Psoas muscle (tissue), 7 donors: ENCODE measurements at regions not wholly inside any gene's neighbourhood (a gene's known extent, or its start where the extent isn't known, plus 50 kb on each side); places are given as distances from the start of the nearest gene placed in this dataset.

Source experiments
- ATAC-seq, 4 donors: fragments of 200-7000 bp; cut with Tn5 transposase; one replicate each; pipeline ENCODE4 v1.9.1; 2020; ENCODE audit warnings: moderate library complexity in 3 of 4, mild to moderate bottlenecking in 2 of 4
- DNase-seq, 2 donors: peaks; one replicate each; pipeline ENCODE4 v3.0.0-alpha.2; 2020
- H3K27ac ChIP-seq: fragments of 200-600 bp; one replicate; pipeline ENCODE4 v1.8.0; 2022
- H3K27me3 ChIP-seq, 3 donors: fragments of 200-600 bp in 1 of 3; one replicate each; pipeline versions ENCODE4 v1.6.1 to v1.8.0; 2013 to 2022; ENCODE audit warnings: low read length in 2 of 3, mild to moderate bottlenecking in 2 of 3, moderate library complexity in 1 of 3; ENCODE audit not compliant: insufficient read depth in 3 of 3
- H3K36me3 ChIP-seq, 2 donors: fragments of 200-600 bp in 1 of 2; one replicate each; pipeline versions ENCODE4 v1.6.1 to v1.8.0; 2013 to 2022; ENCODE audit warnings: low read depth in 1 of 2, mild to moderate bottlenecking in 1 of 2, moderate library complexity in 1 of 2; ENCODE audit not compliant: insufficient read depth in 1 of 2
- H3K4me1 ChIP-seq: fragments of 200-600 bp; one replicate; pipeline ENCODE4 v1.8.0; 2022
- H3K4me3 ChIP-seq: fragments of 200-600 bp; one replicate; pipeline ENCODE4 v1.8.0; 2022; ENCODE audit warnings: mild to moderate bottlenecking
- H3K9me3 ChIP-seq: fragments of 200-600 bp; one replicate; pipeline ENCODE4 v1.8.0; 2022
- CTCF ChIP-seq: fragments of 200-600 bp; IDR thresholded peaks from one replicate; pipeline ENCODE4 v1.8.0; 2022; ENCODE audit warnings: antibody characterized with exemption
- WGBS, 3 donors: extraction: QIAGEN DNeasy Blood & Tissue Kit; methylation state at CpG; one replicate each; pipeline versions ENCODE4 v1.1.6 to v1.1.7; 2013; 5-methylcytosine and 5-hydroxymethylcytosine counted together
- intact Hi-C, 2 donors: fragments of 100-400 bp; cut with DNase I; formaldehyde crosslinking; loops; one replicate each; pipeline versions ENCODE4 v1.11.0 to v1.14.2; 2022
- donor health status: healthy with polysubstance abuse.
- donor health status: DM: no; HTN: no; CAD: no; lungs with moderate emphysema.
- donor health status: Bipolar disorder and iron deficiency.
- donor health status: healthy.
- donor health status: DM: yes; HTN: yes; CAD: no.
- donor health status: DM: no; HTN: no; CAD: no.
- donor health status: DM: yes; HTN: yes; CAD: no.

GRCh38 chr5:27377626-27378025 is 339.2 kb upstream of the CDH9 start:
- Histone ChIP-seq H3K4me3 (no peak overlapping the region), H3K9me3 (no peaks in the 10 kb centered on the region), H3K27me3 (no peaks in the 10 kb centered on the region), H3K36me3 (no peaks in the 10 kb centered on the region), H3K4me1 (no peaks in the 10 kb centered on the region), H3K27ac (no peak overlapping the region)
- intact Hi-C loops: no loop called here
- TF ChIP-seq CTCF: no peak
- ATAC-seq (no peak), DNase-seq (no peak)
- WGBS, 3 donors: 75 to 82% (median 77%) methylated on average over 4 of the region's 4 CpGs

GRCh38 chr5:27353970-27354369 is 315.6 kb upstream of the CDH9 start:
- WGBS, 3 donors: 81 to 86% (median 84%) methylated on average over 6 of the region's 6 CpGs
- Histone ChIP-seq H3K4me3 (no peak overlapping the region), H3K27me3 (no peaks in the 10 kb centered on the region), H3K27ac (no peak overlapping the region), H3K36me3 (no peaks in the 10 kb centered on the region), H3K4me1 (no peaks in the 10 kb centered on the region), H3K9me3 (no peaks in the 10 kb centered on the region)
- intact Hi-C loops: no loop called here
- TF ChIP-seq CTCF: no peak
- DNase-seq (no peak), ATAC-seq (no peak)

GRCh38 chr5:27353540-27353939 is 315.2 kb upstream of the CDH9 start:
- Histone ChIP-seq H3K36me3 (no peaks in the 10 kb centered on the region), H3K9me3 (no peaks in the 10 kb centered on the region), H3K27me3 (no peaks in the 10 kb centered on the region), H3K4me3 (no peak overlapping the region), H3K4me1 (no peaks in the 10 kb centered on the region), H3K27ac (no peak overlapping the region)
- DNase-seq (no peak), ATAC-seq (no peak)
- intact Hi-C loops: no loop called here
- 74 to 80% (median 77%) methylated on average over 6 of the region's 6 CpGs for WGBS, 3 donors
- no peak for TF ChIP-seq CTCF

GRCh38 chr5:27341342-27341741 is 303.0 kb upstream of the CDH9 start:
- DNase-seq (no peak), ATAC-seq (no peak)
- Histone ChIP-seq H3K4me1 (no peaks in the 10 kb centered on the region), H3K9me3 (no peaks in the 10 kb centered on the region), H3K36me3 (no peaks in the 10 kb centered on the region), H3K27me3 (no peaks in the 10 kb centered on the region), H3K4me3 (no peak overlapping the region), H3K27ac (no peak overlapping the region)
- intact Hi-C loops: no loop called here
- no peak for TF ChIP-seq CTCF

GRCh38 chr5:27336817-27337216 is 298.4 kb upstream of the CDH9 start:
- intact Hi-C loops: no loop called here
- TF ChIP-seq CTCF: no peak
- no peak overlapping the region for H3K27ac ChIP-seq

More at GRCh38 chr5:27336817-27337216, 298.4 kb upstream of the CDH9 start:
- H3K4me1 ChIP-seq: no peaks in the 10 kb centered on the region
- H3K4me3 ChIP-seq: no peak overlapping the region
- no peak for ATAC-seq
- H3K27me3 ChIP-seq: no peaks in the 10 kb centered on the region
- H3K36me3 ChIP-seq: no peaks in the 10 kb centered on the region
- DNase-seq: no peak
- WGBS, 3 donors: 44 to 96% (median 50%) methylated on average over 1 of the region's 1 CpG
- H3K9me3 ChIP-seq: no peaks in the 10 kb centered on the region
